Erythroblast (primary cell): ENCODE measurements at regions not wholly inside any gene's neighbourhood (a gene's known extent, or its start where the extent isn't known, plus 50 kb on each side); places are given as distances from the start of the nearest gene placed in this dataset.
"Not testable (repeated sequence)": the region's sequence is repeated elsewhere in the genome, so short reads cannot be mapped to it uniquely, and the experiment has no call there.

Source experiments
- GATA1 ChIP-seq: IDR thresholded peaks from 2 replicates; pipeline ENCODE4 v1.6.1; 2011; ENCODE audit warnings: low read depth, mild to moderate bottlenecking, control low read depth, low read length, moderate library complexity
- POLR2A ChIP-seq: IDR thresholded peaks from 2 replicates; pipeline ENCODE4 v1.6.1; 2011; ENCODE audit warnings: mild to moderate bottlenecking, low read length

- TF ChIP-seq POLR2A, GATA1: not testable (repeated sequence)
Measured at GRCh38 chr14:106022648-106023047, 496.3 kb downstream of the TMEM121 start.
